HL-60 (cell line): ENCODE measurements at regions not wholly inside any gene's neighbourhood (a gene's known extent, or its start where the extent isn't known, plus 50 kb on each side); places are given as distances from the start of the nearest gene placed in this dataset.

Source experiments
- DNase-seq, 2 experiments: peaks; one replicate each; pipeline ENCODE4 v3.0.0-alpha.2; 2010 to 2020; ENCODE audit warnings: low read depth in 1 of 2, low spot score in 1 of 2
- H3K27ac ChIP-seq: fragments of 250-450 bp; sonication (Bioruptor Pico); replicated peaks from 2 replicates; pipeline ENCODE4 v1.5.1; 2020; ENCODE audit warnings: mild to moderate bottlenecking, moderate library complexity
- H3K27me3 ChIP-seq: fragments of 250-450 bp; sonication (Bioruptor Pico); 2 replicates; pipeline ENCODE4 v1.5.1; 2021; ENCODE audit warnings: mild to moderate bottlenecking, moderate library complexity; ENCODE audit not compliant: insufficient read depth, poor library complexity, severe bottlenecking
- H3K4me3 ChIP-seq: replicated peaks from 2 replicates; pipeline ENCODE4 v1.5.1; 2011; ENCODE audit warnings: mild to moderate bottlenecking, control low read depth, low read length; ENCODE audit not compliant: insufficient read depth
- GABPA ChIP-seq: IDR thresholded peaks from 2 replicates; pipeline ENCODE4 v1.6.1; 2012; ENCODE audit warnings: low read depth
- POLR2AphosphoS5 ChIP-seq: IDR thresholded peaks from 2 replicates; pipeline ENCODE4 v1.6.1; 2012; ENCODE audit warnings: low read depth
- SPI1 ChIP-seq: IDR thresholded peaks from 2 replicates; pipeline ENCODE4 v1.6.1; 2012; ENCODE audit warnings: low read depth, mild to moderate bottlenecking, borderline replicate concordance
- TF ChIP-seq, protein P1 (sequence below): IDR thresholded peaks from 2 replicates; pipeline ENCODE4 v1.6.1; 2012; ENCODE audit warnings: low read depth; ENCODE audit not compliant: insufficient replicate concordance
- TF ChIP-seq, protein P2 (sequence below): IDR thresholded peaks from one replicate; pipeline ENCODE4 v1.5.1; 2011; ENCODE audit warnings: low read length, control low read depth, inconsistent platforms; ENCODE audit not compliant: insufficient read depth

DNA sequence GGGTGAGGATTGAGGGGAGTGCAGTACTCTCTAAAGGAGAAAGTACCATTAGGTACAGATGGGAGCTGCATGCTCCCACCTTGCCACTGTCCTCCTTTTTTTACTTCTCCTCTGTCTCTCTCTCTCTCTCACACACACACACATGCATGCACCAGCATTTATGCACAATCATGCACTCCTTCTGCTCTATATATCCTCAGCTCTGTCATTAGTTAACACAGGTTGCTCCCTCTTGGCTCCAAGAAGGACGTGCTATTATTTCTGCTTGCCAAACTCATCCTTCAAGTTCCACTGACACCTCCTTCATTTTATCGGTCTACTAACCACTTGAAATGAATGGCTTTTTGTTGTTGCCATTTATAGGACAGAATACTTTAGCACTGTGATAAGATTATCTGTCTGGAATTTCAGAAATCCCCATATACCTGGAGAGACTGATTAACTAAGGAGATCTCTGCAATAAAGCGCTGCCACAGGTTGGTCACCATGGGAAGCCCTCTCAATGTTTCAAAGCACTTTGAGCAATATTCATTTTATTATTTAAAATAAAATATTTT, 178.5 kb upstream of the TRIB2 start:
- DNase-seq, result no peak
- H3K4me3 ChIP-seq, result no peak overlapping the region
- TF ChIP-seq POLR2AphosphoS5 (no peak), GABPA (no peak), SPI1 (no peak)
- TF ChIP-seq, protein P1, sequence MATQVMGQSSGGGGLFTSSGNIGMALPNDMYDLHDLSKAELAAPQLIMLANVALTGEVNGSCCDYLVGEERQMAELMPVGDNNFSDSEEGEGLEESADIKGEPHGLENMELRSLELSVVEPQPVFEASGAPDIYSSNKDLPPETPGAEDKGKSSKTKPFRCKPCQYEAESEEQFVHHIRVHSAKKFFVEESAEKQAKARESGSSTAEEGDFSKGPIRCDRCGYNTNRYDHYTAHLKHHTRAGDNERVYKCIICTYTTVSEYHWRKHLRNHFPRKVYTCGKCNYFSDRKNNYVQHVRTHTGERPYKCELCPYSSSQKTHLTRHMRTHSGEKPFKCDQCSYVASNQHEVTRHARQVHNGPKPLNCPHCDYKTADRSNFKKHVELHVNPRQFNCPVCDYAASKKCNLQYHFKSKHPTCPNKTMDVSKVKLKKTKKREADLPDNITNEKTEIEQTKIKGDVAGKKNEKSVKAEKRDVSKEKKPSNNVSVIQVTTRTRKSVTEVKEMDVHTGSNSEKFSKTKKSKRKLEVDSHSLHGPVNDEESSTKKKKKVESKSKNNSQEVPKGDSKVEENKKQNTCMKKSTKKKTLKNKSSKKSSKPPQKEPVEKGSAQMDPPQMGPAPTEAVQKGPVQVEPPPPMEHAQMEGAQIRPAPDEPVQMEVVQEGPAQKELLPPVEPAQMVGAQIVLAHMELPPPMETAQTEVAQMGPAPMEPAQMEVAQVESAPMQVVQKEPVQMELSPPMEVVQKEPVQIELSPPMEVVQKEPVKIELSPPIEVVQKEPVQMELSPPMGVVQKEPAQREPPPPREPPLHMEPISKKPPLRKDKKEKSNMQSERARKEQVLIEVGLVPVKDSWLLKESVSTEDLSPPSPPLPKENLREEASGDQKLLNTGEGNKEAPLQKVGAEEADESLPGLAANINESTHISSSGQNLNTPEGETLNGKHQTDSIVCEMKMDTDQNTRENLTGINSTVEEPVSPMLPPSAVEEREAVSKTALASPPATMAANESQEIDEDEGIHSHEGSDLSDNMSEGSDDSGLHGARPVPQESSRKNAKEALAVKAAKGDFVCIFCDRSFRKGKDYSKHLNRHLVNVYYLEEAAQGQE, result no peak
- TF ChIP-seq, protein P2, sequence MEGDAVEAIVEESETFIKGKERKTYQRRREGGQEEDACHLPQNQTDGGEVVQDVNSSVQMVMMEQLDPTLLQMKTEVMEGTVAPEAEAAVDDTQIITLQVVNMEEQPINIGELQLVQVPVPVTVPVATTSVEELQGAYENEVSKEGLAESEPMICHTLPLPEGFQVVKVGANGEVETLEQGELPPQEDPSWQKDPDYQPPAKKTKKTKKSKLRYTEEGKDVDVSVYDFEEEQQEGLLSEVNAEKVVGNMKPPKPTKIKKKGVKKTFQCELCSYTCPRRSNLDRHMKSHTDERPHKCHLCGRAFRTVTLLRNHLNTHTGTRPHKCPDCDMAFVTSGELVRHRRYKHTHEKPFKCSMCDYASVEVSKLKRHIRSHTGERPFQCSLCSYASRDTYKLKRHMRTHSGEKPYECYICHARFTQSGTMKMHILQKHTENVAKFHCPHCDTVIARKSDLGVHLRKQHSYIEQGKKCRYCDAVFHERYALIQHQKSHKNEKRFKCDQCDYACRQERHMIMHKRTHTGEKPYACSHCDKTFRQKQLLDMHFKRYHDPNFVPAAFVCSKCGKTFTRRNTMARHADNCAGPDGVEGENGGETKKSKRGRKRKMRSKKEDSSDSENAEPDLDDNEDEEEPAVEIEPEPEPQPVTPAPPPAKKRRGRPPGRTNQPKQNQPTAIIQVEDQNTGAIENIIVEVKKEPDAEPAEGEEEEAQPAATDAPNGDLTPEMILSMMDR, result no peak
- no peak overlapping the region for H3K27ac ChIP-seq
- H3K27me3 ChIP-seq, result no peaks in the 10 kb centered on the region

DNA sequence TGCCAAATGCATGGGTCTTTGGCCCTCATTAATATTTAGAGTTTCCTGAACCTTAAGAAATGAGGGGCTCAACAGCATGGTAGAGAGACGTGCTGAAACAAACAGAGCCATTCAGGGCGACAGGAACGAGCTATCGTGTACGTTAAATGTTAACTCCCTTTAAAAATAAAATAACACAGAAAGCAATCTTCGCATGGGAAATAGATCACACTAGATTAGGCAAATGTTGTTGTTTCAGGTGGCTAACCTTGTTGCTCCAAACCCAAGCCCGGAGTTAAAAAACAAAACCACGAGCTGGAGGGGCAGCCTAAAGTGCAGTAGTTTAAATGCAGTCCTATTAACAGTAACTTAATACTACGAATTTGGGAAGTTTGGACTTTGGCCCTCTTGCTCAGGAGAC, 177.4 kb upstream of the TRIB2 start:
- no peaks in the 10 kb centered on the region for H3K27me3 ChIP-seq
- DNase-seq, result no peak
- TF ChIP-seq POLR2AphosphoS5 (no peak), SPI1 (no peak), GABPA (no peak)
- TF ChIP-seq, protein P2, result no peak
- TF ChIP-seq, protein P1, result no peak
- H3K4me3 ChIP-seq, result no peak overlapping the region
- no peak overlapping the region for H3K27ac ChIP-seq

- DNase-seq, result no peak
- Histone ChIP-seq H3K4me3 (no peak overlapping the region), H3K27ac (no peak overlapping the region), H3K27me3 (no peaks in the 10 kb centered on the region)
- TF ChIP-seq SPI1 (no peak), POLR2AphosphoS5 (no peak), GABPA (no peak)
- TF ChIP-seq, protein P2, result no peak
- TF ChIP-seq, protein P1, result no peak
These were observed 176.8 kb upstream of the TRIB2 start for GRCh38 chr2:12539776-12540562.
